ENCODE measurements at regions not wholly inside any gene's neighbourhood (a gene's known extent, or its start where the extent isn't known, plus 50 kb on each side); places are given as distances from the start of the nearest gene placed in this dataset.

GRCh38 chr2:64263315-64263714, 119.1 kb upstream of the PELI1 start:
- Histone ChIP-seq H3K27me3 (replicated peaks in 1 of 4; ENCODE audit: control extremely low read depth in 1 of 4, control insufficient read depth in 3 of 4, insufficient read depth in 4 of 4, low read length in 3 of 4) (no peaks in the 10 kb centered on the region), H3K79me2 (ENCODE audit: control insufficient read depth, insufficient read depth, low read length) (no peaks in the 10 kb centered on the region), H2AFZ (ENCODE audit: insufficient read depth, low read depth, low read length, poor library complexity, severe bottlenecking) (no peak overlapping the region), H3K9me3 (ENCODE audit: control extremely low read depth in 1 of 3, control insufficient read depth in 2 of 3, insufficient read depth in 1 of 3, low read length in 2 of 3) (no peaks in the 10 kb centered on the region), H3K4me2 (replicated peaks; ENCODE audit: low read depth, low read length, poor library complexity, severe bottlenecking) (no peak overlapping the region), H3K4me3 (ENCODE audit: control extremely low read depth in 1 of 5, extremely low read depth in 1 of 5, insufficient read depth in 1 of 5, low read depth in 2 of 5, low read length in 4 of 5) (no peak overlapping the region), H3K9ac (ENCODE audit: low read length) (no peak overlapping the region), H3K36me3 (replicated peaks in 1 of 2; ENCODE audit: control extremely low read depth in 1 of 2, control insufficient read depth in 1 of 2, extremely low read depth in 1 of 2, insufficient read depth in 2 of 2, low read length in 1 of 2) (no peaks in the 10 kb centered on the region), H3K4me1 (ENCODE audit: control insufficient read depth in 2 of 2, insufficient read depth in 2 of 2, low read length in 2 of 2) (peaks cover 26 to 31% of the 10 kb centered on the region in 2 donors), H3K27ac (ENCODE audit: low read length in 2 of 2) (no peak overlapping the region), H4K20me1 (ENCODE audit: control insufficient read depth, insufficient read depth, low read length, poor library complexity, severe bottlenecking) (no peaks in the 10 kb centered on the region)
- Mint-ChIP-seq H3K27me3 (no peaks in the 10 kb centered on the region), H3K4me3 (no peak overlapping the region), H3K27ac (no peak overlapping the region), H3K9me3 (ENCODE audit: insufficient read depth) (no peaks in the 10 kb centered on the region), H3K4me1 (peaks cover 42% of the 10 kb centered on the region)
- no peak for ATAC-seq (ENCODE audit: low read depth)
- TF ChIP-seq CTCF (IDR thresholded peaks at IDR 0.05), result no peak
- no peak for TF ChIP-seq EZH2 (IDR thresholded peaks at IDR 0.05; ENCODE audit: borderline replicate concordance, insufficient read depth, low read depth, low read length, poor library complexity, severe bottlenecking)
- WGBS (ENCODE audit: insufficient coverage), result 75% methylated on average over 2 of the region's 6 CpGs
- CTCF ChIA-PET, result interaction anchor here (1.1 to 1.9 kb wide), 4 partner anchors 21 to 213 kb away, joined by 3 to 17 read pairs (median 4); no protein-coding TSS in a partner anchor
- POLR2A ChIA-PET, result interaction anchor here (1.9 kb wide), 1 partner anchor 49 kb away, joined by 6 read pairs; no protein-coding TSS in a partner anchor
- intact Hi-C loops (cut with micrococcal nuclease), result loop anchor here (5.0 kb wide), 2 partner anchors 64 to 216 kb away; no protein-coding TSS in a partner anchor
- DNase-seq, result no peak

GRCh38 chr2:64267699-64268098, 123.5 kb upstream of the PELI1 start:
- Histone ChIP-seq H3K9ac (ENCODE audit: low read length) (no peak overlapping the region), H3K4me1 (ENCODE audit: control insufficient read depth in 2 of 2, insufficient read depth in 2 of 2, low read length in 2 of 2) (peaks cover 5 to 8% of the 10 kb centered on the region in 2 donors), H3K4me2 (replicated peaks; ENCODE audit: low read depth, low read length, poor library complexity, severe bottlenecking) (no peak overlapping the region), H3K27ac (ENCODE audit: low read length in 2 of 2) (no peak overlapping the region), H3K4me3 (ENCODE audit: control extremely low read depth in 1 of 5, extremely low read depth in 1 of 5, insufficient read depth in 1 of 5, low read depth in 2 of 5, low read length in 4 of 5) (no peak overlapping the region), H2AFZ (ENCODE audit: insufficient read depth, low read depth, low read length, poor library complexity, severe bottlenecking) (no peak overlapping the region), H3K9me3 (ENCODE audit: control extremely low read depth in 1 of 3, control insufficient read depth in 2 of 3, insufficient read depth in 1 of 3, low read length in 2 of 3) (peaks cover 0 to 11% (median 0%) of the 10 kb centered on the region in 3 donors), H3K36me3 (replicated peaks in 1 of 2; ENCODE audit: control extremely low read depth in 1 of 2, control insufficient read depth in 1 of 2, extremely low read depth in 1 of 2, insufficient read depth in 2 of 2, low read length in 1 of 2) (no peaks in the 10 kb centered on the region), H3K79me2 (ENCODE audit: control insufficient read depth, insufficient read depth, low read length) (no peaks in the 10 kb centered on the region), H4K20me1 (ENCODE audit: control insufficient read depth, insufficient read depth, low read length, poor library complexity, severe bottlenecking) (no peaks in the 10 kb centered on the region), H3K27me3 (replicated peaks in 1 of 4; ENCODE audit: control extremely low read depth in 1 of 4, control insufficient read depth in 3 of 4, insufficient read depth in 4 of 4, low read length in 3 of 4) (no peaks in the 10 kb centered on the region)
- no peaks in the 10 kb centered on the region for H3K27me3 Mint-ChIP-seq
- H3K4me3 Mint-ChIP-seq, result no peak overlapping the region
- intact Hi-C loops (cut with micrococcal nuclease), result no loop called here
- ChIA-PET CTCF (interaction anchor here (0.9 to 2.1 kb wide), 2 partner anchors 9 to 45 kb away, joined by 3 to 6 read pairs; no protein-coding TSS in a partner anchor), POLR2A (no interaction called here)
- no peak for ATAC-seq (ENCODE audit: low read depth)
- no peak overlapping the region for H3K27ac Mint-ChIP-seq
- no peak for DNase-seq
- H3K9me3 Mint-ChIP-seq (ENCODE audit: insufficient read depth), result peaks cover 5% of the 10 kb centered on the region
- WGBS (ENCODE audit: insufficient coverage), result 100% methylated on average over 1 of the region's 1 CpG
- H3K4me1 Mint-ChIP-seq, result peaks cover 12% of the 10 kb centered on the region
- TF ChIP-seq EZH2 (IDR thresholded peaks at IDR 0.05; ENCODE audit: borderline replicate concordance, insufficient read depth, low read depth, low read length, poor library complexity, severe bottlenecking), result no peak
- no peak for TF ChIP-seq CTCF (IDR thresholded peaks at IDR 0.05)

All from B cell (primary cell).